SKM-1 (cell line): ENCODE measurements at regions not wholly inside any gene's neighbourhood (a gene's known extent, or its start where the extent isn't known, plus 50 kb on each side); places are given as distances from the start of the nearest gene placed in this dataset.

Experiments used
- DNase-seq: peaks from one replicate; lab custom pipeline; 2025; ENCODE audit not compliant: unreplicated experiment; lab: John Stamatoyannopoulos, UW

DNA sequence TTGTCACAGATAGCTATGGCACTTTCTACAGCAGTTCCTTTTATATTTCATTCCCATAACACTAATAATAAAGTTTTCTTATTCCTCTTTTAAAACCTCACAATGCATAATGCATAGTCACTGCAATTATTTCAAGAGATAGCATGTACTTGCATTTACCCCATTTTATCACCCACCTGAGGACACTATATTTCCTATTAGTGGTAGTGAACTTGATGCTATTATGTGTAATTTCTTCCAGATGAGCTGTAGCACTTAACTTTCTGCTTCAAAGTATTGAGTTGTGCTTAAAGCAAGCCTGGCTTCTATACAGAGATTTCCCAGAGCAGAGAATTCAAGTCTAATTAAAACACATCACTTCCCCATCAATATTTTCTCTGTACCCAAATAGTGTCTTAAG, 461.1 kb downstream of the HTR7 start:
- DNase-seq, result no peak

DNA sequence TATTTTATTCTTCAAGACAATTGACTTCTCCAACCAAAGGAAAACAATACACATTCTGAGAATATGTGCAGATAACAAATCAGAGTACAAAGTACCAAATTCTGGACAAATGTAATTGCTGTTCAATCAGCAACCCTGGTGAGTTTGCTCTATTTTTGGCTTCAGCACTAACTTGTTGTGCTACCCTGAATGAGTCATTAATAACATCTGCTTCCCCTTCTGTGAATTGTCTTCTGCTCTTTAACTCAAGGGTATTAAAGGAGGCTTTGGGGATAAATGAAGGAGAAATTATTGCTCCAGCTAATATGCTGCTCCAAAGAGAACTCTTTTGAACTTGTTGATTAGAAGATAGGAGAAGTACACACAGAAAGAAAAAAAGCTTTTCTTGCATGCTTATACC, 459.3 kb downstream of the HTR7 start:
- no peak for DNase-seq

DNA sequence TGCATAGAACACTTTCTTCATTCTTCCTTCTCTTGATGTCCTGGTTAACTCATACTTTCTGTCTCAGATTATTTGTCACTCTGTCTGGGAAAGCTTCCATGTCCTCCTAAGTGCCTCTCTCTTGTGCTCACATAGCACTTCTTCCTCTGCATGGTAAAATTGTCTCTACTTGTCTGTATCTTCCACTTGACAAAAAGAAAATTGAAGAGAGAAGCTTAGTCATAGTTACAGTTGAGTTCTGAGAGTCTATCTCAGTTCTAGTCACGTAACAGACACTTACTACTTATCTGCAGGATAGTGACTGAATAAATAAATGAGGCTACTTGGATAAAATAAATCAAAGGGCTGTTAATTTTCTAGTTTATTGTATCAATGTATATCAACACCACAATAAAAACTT, 458.1 kb downstream of the HTR7 start:
- no peak for DNase-seq

- no peak for DNase-seq
Measured at GRCh38 chr10:90403211-90404000, 454.4 kb downstream of the HTR7 start.

GRCh38 chr10:90407131-90407530, 450.7 kb downstream of the HTR7 start:
- DNase-seq, result no peak

DNA sequence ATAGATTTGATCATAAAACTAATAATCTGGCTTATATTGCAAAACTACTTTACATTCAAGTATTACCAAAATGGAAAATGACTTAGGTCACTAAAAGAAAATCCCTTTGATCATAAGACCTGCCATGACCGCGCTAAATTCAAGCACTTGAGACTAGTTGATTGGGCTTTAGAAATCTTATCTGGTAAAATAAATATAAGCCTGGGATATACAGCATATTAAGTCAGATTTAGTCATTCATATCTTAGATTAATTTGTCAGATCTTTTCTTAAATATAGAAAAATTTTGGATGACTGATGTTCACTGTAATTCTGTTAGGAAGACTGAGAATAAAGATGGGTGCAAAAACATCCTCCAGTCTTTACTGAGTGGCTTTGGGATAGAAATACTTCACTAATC, 450.0 kb downstream of the HTR7 start:
- no peak for DNase-seq

- DNase-seq, result no peak
Measured at GRCh38 chr10:90412582-90412981, 445.3 kb downstream of the HTR7 start.

GRCh38 chr10:90413196-90413595, 444.6 kb downstream of the HTR7 start:
- no peak for DNase-seq

- no peak for DNase-seq
Measured at GRCh38 chr10:90414926-90415325, 442.9 kb downstream of the HTR7 start.

DNA sequence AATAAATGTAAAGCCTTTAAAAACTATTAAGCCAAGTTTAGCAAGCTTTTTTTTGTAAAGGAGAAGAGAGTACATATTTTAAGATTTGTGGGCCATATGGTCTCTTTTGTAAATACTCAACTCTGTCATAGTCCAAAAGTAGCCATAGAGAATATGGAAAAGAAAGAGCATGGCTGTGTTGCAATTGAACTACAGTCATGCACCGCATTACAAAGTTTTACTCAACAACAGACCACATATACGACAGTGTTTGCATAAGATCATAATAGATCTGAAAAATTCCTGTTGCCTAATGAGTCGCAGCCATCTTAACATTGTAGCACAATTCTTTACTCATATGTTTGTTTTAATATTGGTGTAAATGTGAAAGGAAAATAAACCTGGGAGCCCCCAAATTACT, 440.8 kb downstream of the HTR7 start:
- DNase-seq, result no peak

- DNase-seq, result no peak
Measured at GRCh38 chr10:90417476-90418210, 440.2 kb downstream of the HTR7 start.

- DNase-seq, result no peak
Measured at GRCh38 chr10:90418869-90419652, 438.8 kb downstream of the HTR7 start.

- no peak for DNase-seq
Measured at GRCh38 chr10:90420637-90421318, 437.1 kb downstream of the HTR7 start.

- DNase-seq, result no peak
Measured at GRCh38 chr10:90421874-90422273, 436.0 kb downstream of the HTR7 start.

DNA sequence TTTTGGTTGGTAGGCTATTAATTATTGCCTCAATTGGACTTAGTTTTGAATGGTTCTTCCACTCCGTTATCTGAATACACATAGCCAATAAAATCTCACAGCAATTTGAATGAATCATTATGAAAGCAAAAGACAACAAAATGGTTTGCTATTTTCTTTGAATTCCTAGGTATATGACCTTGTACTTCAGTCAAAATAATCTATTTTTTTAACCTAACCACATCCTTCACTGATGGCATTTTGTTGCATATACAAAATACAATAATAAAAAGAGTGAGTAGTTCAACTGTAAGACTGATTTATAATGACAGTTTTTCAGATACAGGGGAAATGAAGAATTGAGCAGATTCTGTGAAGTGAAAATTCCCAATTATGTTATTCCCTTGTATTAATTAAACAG, 433.1 kb downstream of the HTR7 start:
- no peak for DNase-seq

- DNase-seq, result no peak
Measured at GRCh38 chr10:90430186-90430585, 427.7 kb downstream of the HTR7 start.

GRCh38 chr10:90432866-90433265, 425.0 kb downstream of the HTR7 start:
- DNase-seq, result no peak

- no peak for DNase-seq
Measured at GRCh38 chr10:90435296-90435695, 422.5 kb downstream of the HTR7 start.

DNA sequence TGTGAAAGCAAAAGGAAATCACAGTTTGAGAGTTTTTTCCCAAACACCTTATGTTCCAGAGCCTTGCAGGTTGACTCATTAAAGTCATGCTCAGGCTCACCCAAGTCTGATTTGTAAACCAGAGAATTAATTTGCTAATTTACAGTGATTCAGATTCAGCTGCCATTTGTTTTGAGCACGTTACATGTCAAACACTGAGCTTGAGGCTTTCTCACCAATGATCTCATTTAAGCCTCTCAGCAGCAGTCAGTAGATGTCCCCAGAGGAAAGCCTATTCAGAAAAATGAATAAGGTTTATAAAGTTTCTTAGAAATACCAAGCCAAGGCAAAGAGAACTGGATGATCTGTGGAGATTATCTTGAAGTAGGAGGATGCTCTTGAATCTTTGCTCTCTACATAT, 420.4 kb downstream of the HTR7 start:
- DNase-seq, result no peak

- DNase-seq, result no peak
Measured at GRCh38 chr10:90440870-90441269, 417.0 kb downstream of the HTR7 start.

DNA sequence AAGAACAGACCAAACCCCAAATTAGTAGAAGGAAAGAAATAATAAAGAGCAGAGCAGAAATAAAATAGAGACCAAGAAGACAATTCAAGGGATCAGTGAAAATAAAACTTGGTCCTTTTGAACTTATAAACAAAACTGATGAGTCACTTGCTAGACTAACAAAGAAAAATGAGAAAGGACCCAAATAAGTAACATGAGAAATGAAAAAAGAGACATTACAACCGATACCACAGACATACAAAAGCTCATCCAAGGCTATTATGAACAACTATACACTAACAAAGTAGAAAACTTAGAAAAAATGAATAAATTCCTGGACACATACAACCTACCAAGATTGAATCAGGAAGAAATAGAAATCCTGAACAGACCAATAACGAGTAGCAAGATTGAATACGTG, 414.5 kb downstream of the HTR7 start:
- DNase-seq, result no peak
